HL-60 (cell line): ENCODE measurements at regions not wholly inside any gene's neighbourhood (a gene's known extent, or its start where the extent isn't known, plus 50 kb on each side); places are given as distances from the start of the nearest gene placed in this dataset.

ENCODE experiments used
- DNase-seq, 2 experiments: peaks; one replicate each; pipeline ENCODE4 v3.0.0-alpha.2; 2010 to 2020; ENCODE audit warnings: low read depth in 1 of 2, low spot score in 1 of 2
- H3K27ac ChIP-seq: fragments of 250-450 bp; sonication (Bioruptor Pico); replicated peaks from 2 replicates; pipeline ENCODE4 v1.5.1; 2020; ENCODE audit warnings: mild to moderate bottlenecking, moderate library complexity
- H3K27me3 ChIP-seq: fragments of 250-450 bp; sonication (Bioruptor Pico); 2 replicates; pipeline ENCODE4 v1.5.1; 2021; ENCODE audit warnings: mild to moderate bottlenecking, moderate library complexity; ENCODE audit not compliant: insufficient read depth, poor library complexity, severe bottlenecking
- H3K4me3 ChIP-seq: replicated peaks from 2 replicates; pipeline ENCODE4 v1.5.1; 2011; ENCODE audit warnings: mild to moderate bottlenecking, control low read depth, low read length; ENCODE audit not compliant: insufficient read depth
- CTCF ChIP-seq: IDR thresholded peaks from one replicate; pipeline ENCODE4 v1.5.1; 2011; ENCODE audit warnings: low read length, control low read depth, inconsistent platforms; ENCODE audit not compliant: insufficient read depth
- GABPA ChIP-seq: IDR thresholded peaks from 2 replicates; pipeline ENCODE4 v1.6.1; 2012; ENCODE audit warnings: low read depth
- POLR2AphosphoS5 ChIP-seq: IDR thresholded peaks from 2 replicates; pipeline ENCODE4 v1.6.1; 2012; ENCODE audit warnings: low read depth
- REST ChIP-seq: IDR thresholded peaks from 2 replicates; pipeline ENCODE4 v1.6.1; 2012; ENCODE audit warnings: low read depth; ENCODE audit not compliant: insufficient replicate concordance
- SPI1 ChIP-seq: IDR thresholded peaks from 2 replicates; pipeline ENCODE4 v1.6.1; 2012; ENCODE audit warnings: low read depth, mild to moderate bottlenecking, borderline replicate concordance

- no peak overlapping the region for H3K4me3 ChIP-seq
- DNase-seq, result no peak
- TF ChIP-seq CTCF (no peak), REST (no peak), SPI1 (no peak), POLR2AphosphoS5 (no peak), GABPA (no peak)
Observed at GRCh38 chr10:33037726-33038125, 79.7 kb upstream of the ITGB1 start.

GRCh38 chr10:33036670-33037069, 78.6 kb upstream of the ITGB1 start:
- DNase-seq, result no peak
- no peak for TF ChIP-seq CTCF
- TF ChIP-seq REST, result no peak
- TF ChIP-seq SPI1, result no peak
- no peak for TF ChIP-seq POLR2AphosphoS5
- no peak for TF ChIP-seq GABPA
- H3K27ac ChIP-seq, result no peak overlapping the region
- no peak overlapping the region for H3K4me3 ChIP-seq
- H3K27me3 ChIP-seq, result no peaks in the 10 kb centered on the region

More at GRCh38 chr10:33037726-33038125, 79.7 kb upstream of the ITGB1 start:
- Histone ChIP-seq H3K27me3 (no peaks in the 10 kb centered on the region), H3K27ac (no peak overlapping the region)

GRCh38 chr10:33035411-33035810, 77.4 kb upstream of the ITGB1 start:
- DNase-seq, result no peak
- TF ChIP-seq CTCF (no peak), GABPA (no peak), REST (no peak), POLR2AphosphoS5 (no peak), SPI1 (no peak)
- H3K27ac ChIP-seq, result no peak overlapping the region
- H3K4me3 ChIP-seq, result no peak overlapping the region
- no peaks in the 10 kb centered on the region for H3K27me3 ChIP-seq
